Skeletal muscle cell (primary cell): ENCODE measurements at regions not wholly inside any gene's neighbourhood (a gene's known extent, or its start where the extent isn't known, plus 50 kb on each side); places are given as distances from the start of the nearest gene placed in this dataset.
"Not testable (repeated sequence)": the region's sequence is repeated elsewhere in the genome, so short reads cannot be mapped to it uniquely, and the experiment has no call there.

ENCODE experiments used
- DNase-seq: peaks from one replicate; pipeline ENCODE4 v3.0.0-alpha.2; 2010; ENCODE audit warnings: low read depth
- H3K4me3 ChIP-seq: 2 replicates; pipeline ENCODE4 v1.5.1; 2011; ENCODE audit warnings: low read depth, mild to moderate bottlenecking, control low read depth, low read length, moderate library complexity

DNA sequence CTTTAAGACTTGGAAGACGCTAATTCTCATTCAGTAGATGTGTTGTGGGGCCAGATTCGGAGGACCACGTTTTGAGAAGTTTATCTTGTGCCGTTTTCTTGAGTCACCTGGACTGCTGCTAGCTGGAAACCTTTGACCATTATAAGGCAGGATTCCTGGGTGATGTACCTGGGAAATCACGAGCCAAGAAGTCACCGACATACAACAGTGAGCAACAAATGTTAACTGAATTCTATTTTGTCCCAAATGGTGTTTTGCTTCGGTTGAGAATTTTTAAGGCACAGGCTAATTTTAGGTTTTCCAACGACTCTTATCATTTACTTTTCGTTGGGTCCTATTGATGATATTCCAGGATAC is 93.4 kb upstream of the BTN3A2 start:
- DNase-seq: no peak
- H3K4me3 ChIP-seq: peak overlapping the region; percentile 59

- DNase-seq: no peak
- peak overlapping the region; percentile 59 for H3K4me3 ChIP-seq
Measured at GRCh38 chr6:26272171-26272637, 92.8 kb upstream of the BTN3A2 start.

- peak overlapping the region; percentile 57 for H3K4me3 ChIP-seq
- DNase-seq: no peak
Measured at GRCh38 chr6:26273673-26274588, 91.1 kb upstream of the BTN3A2 start.

DNA sequence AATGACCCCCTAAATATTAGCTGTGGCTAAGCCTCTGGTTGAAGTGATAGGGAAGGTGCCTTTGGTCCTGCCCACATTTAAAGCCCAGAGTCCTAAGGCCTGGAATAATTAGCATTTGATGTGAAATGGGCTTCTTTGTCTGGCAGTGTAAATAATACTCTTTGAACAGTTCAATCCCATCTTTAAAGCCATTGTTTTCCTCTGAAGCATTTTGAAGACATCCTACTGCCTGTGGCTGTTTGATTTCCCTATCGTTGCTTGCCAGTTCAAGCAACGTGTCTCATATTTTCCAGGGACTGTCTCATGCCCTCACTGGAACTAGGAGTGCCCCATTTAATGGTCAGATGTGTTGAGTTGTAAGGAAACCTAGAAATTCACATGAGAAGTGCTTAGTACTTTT is 89.3 kb upstream of the BTN3A2 start:
- H3K4me3 ChIP-seq: no peak overlapping the region
- DNase-seq: no peak

GRCh38 chr6:26276841-26277648 is 88.0 kb upstream of the BTN3A2 start:
- H3K4me3 ChIP-seq: no peak overlapping the region
- DNase-seq: no peak

- H3K4me3 ChIP-seq: no peak overlapping the region
- DNase-seq: no peak
Measured at GRCh38 chr6:26278536-26278935, 86.5 kb upstream of the BTN3A2 start.

DNA sequence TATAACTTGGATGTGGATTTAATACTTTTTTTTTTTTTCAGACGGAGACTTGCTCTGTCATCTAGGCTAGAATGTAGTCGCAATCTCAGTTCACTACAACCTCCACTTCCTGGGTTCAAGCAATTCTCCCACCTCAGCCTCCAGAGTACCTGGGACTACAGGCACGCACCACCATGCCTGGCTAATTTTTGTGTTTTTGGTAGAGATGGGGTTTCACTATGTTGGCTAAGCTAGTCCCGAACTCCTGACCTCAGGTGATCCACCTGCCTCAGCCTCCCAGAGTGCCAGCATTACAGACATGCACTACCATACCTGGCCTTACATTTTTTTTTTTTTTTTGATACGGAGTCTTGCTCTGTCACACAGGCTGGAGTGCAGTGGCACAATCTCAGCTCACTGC is 85.6 kb upstream of the BTN3A2 start:
- not testable (repeated sequence) for H3K4me3 ChIP-seq, DNase-seq

DNA sequence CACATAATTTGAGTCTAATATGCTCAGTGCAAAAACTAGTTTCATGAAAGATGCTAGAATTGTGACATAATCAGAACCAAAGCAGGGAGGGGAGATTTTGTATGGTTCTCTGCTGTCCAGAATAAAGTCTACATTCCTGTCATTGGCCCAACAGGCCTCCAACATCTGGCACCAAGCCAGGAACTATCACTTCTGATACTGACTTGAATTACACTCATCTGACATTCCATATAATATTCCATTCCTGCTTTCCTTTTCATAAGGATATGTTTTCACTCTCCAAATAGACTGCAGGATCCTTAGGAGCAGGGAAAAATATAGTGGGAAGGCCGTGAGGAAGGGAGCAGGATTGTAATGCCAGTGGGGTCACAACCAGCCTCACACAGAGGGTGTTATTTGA is 84.6 kb upstream of the BTN3A2 start:
- DNase-seq: no peak

DNA sequence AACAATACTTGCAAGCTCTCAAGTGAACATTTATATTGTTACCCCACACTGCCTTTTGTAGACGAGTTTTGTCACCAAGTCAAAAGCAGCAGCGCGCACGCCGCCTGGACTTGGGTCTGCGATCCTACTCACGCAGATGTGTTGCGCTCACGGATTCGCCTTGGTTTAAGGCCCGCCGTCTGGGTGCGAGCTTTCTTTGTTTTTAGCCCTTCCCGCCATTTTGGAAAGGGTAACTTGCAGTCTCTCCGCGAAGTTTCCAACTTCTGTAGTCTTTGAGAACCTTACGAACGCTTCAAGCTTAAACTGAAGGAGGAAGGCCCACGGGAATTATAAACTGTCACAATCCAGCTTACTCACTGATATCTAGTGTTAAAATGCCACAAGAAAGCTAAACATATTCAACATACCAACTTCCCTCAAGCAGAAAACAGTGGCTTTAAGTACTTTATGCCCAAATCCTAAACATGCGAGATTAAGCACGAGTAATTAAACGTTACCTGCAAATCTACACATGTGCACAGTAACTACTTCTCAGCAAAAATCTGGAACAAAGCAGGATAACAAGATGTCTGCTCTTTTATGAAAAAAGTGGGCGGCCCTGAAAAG is 80.4 kb upstream of the BTN3A2 start:
- DNase-seq: no peak
- H3K4me3 ChIP-seq: peak overlapping the region; percentile 79

More for the DNA sequence above, 84.6 kb upstream of the BTN3A2 start:
- no peak overlapping the region for H3K4me3 ChIP-seq

- DNase-seq: peak; percentile 94
- peak overlapping the region; percentile 79 for H3K4me3 ChIP-seq
Measured at GRCh38 chr6:26285143-26286134, 79.6 kb upstream of the BTN3A2 start.

GRCh38 chr6:26286168-26286877 is 78.7 kb upstream of the BTN3A2 start:
- DNase-seq: no peak
- H3K4me3 ChIP-seq: peak overlapping the region; percentile 79

DNA sequence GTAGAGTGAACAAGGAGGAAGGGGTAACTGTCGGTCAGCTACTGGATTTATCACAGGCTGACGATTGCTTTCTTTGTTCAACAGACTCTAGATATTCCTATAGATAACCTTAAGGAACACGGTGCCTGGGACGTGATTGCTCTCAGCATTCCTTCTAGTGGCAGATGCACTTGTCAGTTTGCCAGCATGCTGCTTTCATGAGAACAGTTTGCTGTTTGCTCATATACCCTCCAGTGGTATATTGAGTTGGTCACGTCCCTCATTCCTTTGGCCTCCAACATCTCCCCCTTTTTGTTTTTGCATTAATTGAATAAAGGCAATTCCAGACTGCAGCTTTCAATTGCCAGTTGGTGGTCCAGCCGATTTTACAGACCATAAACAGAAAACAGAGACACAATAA is 76.8 kb upstream of the BTN3A2 start:
- DNase-seq: no peak
- H3K4me3 ChIP-seq: no peak overlapping the region

DNA sequence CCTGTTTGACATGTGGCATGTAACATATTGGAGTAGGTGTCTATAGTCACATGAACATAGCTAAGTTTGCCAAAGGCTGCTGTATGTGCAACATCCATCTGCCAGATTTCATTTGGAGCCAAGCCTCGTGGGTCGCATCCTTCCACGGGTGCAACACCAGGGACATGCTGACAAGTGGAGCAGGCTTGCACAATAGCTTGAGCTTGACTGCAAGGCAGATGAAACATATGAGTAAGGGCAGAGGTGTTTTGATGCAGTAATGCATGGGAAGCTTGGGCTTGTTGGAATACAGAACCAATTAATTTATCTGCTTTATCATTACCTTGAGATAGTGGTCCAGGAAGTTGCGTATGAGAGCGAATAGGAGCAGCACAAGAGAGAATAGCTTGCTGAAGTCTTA is 74.1 kb upstream of the BTN3A2 start:
- no peak for DNase-seq
- H3K4me3 ChIP-seq: no peak overlapping the region

DNA sequence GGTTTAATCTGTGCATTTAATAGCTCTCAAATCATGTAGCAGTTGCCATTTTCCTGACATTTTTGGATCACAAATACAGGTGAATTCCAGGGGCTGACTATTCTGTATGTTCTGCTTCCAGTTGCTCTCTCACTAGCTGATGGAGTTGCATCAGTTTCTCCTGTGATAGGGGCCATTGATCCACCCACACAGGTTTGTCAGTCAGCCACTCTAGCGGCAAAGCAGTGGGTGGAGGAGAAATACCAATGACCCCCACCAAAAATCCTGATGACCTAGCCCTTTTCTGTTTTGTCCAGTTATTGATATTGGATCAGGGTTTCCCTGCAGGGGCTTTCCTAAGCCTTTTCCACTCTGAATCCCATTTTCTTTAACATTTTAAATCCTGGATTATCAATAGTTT is 72.3 kb upstream of the BTN3A2 start:
- DNase-seq: no peak
- no peak overlapping the region for H3K4me3 ChIP-seq

DNA sequence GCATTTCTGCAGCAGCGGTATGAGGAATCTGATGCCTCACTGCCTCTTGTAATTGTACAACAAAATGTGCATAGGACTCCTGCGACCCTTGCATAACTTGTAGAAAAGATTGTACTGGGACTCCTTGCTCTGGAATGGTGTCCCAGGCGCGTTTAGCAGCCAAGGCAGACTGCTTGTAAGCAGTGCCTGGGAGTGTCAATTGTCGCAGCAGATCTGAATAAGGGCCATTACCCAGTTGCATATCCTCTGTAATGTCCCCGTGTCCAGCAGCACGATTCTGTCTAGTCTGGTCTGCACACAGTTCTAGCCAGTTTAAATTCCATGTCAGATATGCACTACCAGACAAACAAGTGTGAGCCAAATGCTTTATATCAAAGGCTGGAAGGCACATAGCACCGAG is 70.7 kb upstream of the BTN3A2 start:
- no peak for DNase-seq
- no peak overlapping the region for H3K4me3 ChIP-seq

DNA sequence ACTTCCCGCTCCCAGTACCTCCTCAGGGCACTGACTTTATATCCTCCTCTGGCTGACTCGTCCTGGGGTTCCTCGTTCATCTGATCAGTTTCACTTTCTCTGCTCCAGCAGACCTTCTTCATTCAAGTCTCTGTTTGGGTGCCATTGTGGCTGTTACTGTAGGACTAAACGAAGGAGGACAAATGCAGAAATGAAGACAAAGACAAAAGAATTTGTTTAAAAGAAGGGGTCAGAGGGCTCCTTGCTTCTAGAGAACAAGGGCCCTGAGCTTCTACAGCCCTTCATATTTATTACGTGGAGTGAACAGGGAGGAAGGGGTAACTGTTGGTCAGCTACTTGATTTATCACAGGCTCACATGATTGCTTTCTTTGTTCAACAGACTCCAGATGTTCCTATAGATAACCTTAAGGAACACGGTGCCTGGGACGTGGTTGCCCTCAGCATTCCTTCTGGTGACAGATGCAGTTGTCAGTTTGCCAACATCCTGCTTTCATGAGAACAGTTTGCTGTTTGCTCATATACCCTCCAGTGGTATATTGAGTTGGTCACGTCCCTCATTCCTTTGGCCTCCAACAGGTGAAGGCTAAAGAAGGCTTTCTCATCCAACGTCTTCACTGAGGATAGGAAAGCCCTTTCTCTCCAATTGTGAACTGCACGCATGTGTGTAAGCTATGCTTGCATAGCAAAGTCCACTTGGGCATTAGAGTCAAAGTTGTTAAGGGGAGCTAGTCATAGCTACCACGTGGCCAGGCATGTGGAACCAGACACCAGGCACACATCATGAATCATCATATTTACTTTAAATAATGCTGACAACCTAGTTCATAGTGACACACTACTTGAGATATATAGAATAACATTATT is 69.1 kb upstream of the BTN3A2 start:
- no peak overlapping the region for H3K4me3 ChIP-seq
- peak; percentile 76 for DNase-seq

GRCh38 chr6:26296556-26296856 is 68.5 kb upstream of the BTN3A2 start:
- H3K4me3 ChIP-seq: no peak overlapping the region
- no peak for DNase-seq
